ENCODE measurements at regions not wholly inside any gene's neighbourhood (a gene's known extent, or its start where the extent isn't known, plus 50 kb on each side); places are given as distances from the start of the nearest gene placed in this dataset.

DNA sequence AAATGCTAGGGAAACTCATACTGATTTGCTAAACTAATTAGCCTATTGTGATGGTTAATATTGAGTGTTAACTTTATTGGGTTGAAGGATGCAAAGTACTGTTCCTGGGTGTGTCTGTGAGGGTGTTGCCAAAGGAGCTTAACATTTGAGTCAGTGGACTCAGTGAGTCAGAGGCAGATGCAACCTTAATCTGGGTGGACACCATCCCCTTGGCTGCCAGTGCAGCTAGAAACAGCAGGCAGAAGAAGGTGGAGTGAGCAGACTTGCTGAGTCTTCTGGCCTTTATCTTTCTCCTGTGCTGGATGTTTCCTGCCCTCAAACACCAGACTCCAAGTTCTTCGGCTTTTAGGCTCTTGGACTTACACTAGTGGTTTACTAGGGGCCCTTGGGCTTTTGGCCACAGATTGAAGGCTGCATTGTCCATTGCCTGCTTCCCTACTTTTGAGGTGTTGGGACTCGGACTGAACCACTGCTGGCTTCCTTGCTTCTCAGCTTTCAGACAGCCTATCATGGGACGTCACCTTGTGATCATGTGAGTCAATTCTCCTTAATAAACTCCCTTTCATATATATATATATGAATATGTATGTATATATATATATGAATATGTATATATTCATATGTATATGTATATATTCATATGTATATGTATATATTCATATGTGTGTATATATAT is 69.7 kb downstream of the RPRM start:
- H3K4me3 ChIP-seq (replicated peaks in 1 of 4; ENCODE audit: control extremely low read depth in 1 of 4, insufficient read depth in 1 of 4, low read depth in 3 of 4, low read length in 4 of 4), result no peak overlapping the region
- no peak overlapping the region for H3K27ac ChIP-seq (ENCODE audit: insufficient read depth, low read length)
- H3K4me1 ChIP-seq (ENCODE audit: control insufficient read depth, extremely low read depth, insufficient read depth, low read length), result no peaks in the 10 kb centered on the region
- H3K27me3 ChIP-seq (ENCODE audit: control insufficient read depth, insufficient read depth, low read length), result no peaks in the 10 kb centered on the region
- H3K4me2 ChIP-seq (ENCODE audit: extremely low read depth, insufficient read depth, low read length), result no peak overlapping the region
- no peaks in the 10 kb centered on the region for H3K36me3 ChIP-seq (ENCODE audit: control insufficient read depth, insufficient read depth, low read length)
- TF ChIP-seq EZH2 (IDR thresholded peaks at IDR 0.05; ENCODE audit: low read length, missing control alignments), result no peak
- TF ChIP-seq CTCF (conservative IDR thresholded peaks at IDR 0.05 in 1 of 2, IDR thresholded peaks at IDR 0.05 in 1 of 2; ENCODE audit: low read depth in 1 of 2, low read length in 2 of 2), result no peak
- H3K9ac ChIP-seq (ENCODE audit: insufficient read depth, low read length), result no peak overlapping the region
- no peaks in the 10 kb centered on the region for H4K20me1 ChIP-seq (ENCODE audit: control insufficient read depth, extremely low read depth, insufficient read depth, low read length)
- no peaks in the 10 kb centered on the region for H3K79me2 ChIP-seq (ENCODE audit: control insufficient read depth, insufficient read depth, low read length)
- H3K9me3 ChIP-seq (ENCODE audit: control insufficient read depth, insufficient read depth, low read depth, low read length), result no peaks in the 10 kb centered on the region
- H2AFZ ChIP-seq (ENCODE audit: low read length), result no peak overlapping the region
- no peak for DNase-seq (ENCODE audit: low read depth in 2 of 2)

DNA sequence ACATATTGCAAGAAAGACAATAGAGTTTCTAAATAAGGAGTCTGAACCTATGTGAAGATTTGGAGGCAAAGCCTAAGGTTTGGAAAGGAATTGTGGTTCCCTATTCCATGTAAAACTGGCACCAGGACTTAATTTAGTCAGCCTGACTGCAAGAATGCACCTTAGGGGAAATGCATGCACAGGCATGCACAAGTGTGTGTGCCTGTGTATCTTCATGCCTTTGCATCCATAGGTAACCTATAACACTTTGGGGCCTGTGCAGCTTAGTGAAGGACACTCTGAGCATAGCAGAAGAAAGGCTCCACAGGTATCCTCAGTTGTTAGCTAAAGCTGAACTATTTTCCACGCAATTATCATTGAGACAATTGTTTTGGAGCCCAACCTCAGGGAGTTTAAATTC is 73.4 kb downstream of the RPRM start:
- Histone ChIP-seq H3K9ac (ENCODE audit: insufficient read depth, low read length) (no peak overlapping the region), H3K36me3 (ENCODE audit: control insufficient read depth, insufficient read depth, low read length) (no peaks in the 10 kb centered on the region), H3K27ac (ENCODE audit: insufficient read depth, low read length) (no peak overlapping the region), H3K4me3 (replicated peaks in 1 of 4; ENCODE audit: control extremely low read depth in 1 of 4, insufficient read depth in 1 of 4, low read depth in 3 of 4, low read length in 4 of 4) (no peak overlapping the region), H4K20me1 (ENCODE audit: control insufficient read depth, extremely low read depth, insufficient read depth, low read length) (no peaks in the 10 kb centered on the region), H2AFZ (ENCODE audit: low read length) (no peak overlapping the region), H3K79me2 (ENCODE audit: control insufficient read depth, insufficient read depth, low read length) (no peaks in the 10 kb centered on the region), H3K27me3 (ENCODE audit: control insufficient read depth, insufficient read depth, low read length) (no peaks in the 10 kb centered on the region), H3K4me1 (ENCODE audit: control insufficient read depth, extremely low read depth, insufficient read depth, low read length) (no peaks in the 10 kb centered on the region), H3K9me3 (ENCODE audit: control insufficient read depth, insufficient read depth, low read depth, low read length) (no peaks in the 10 kb centered on the region), H3K4me2 (ENCODE audit: extremely low read depth, insufficient read depth, low read length) (no peak overlapping the region)
- TF ChIP-seq CTCF (conservative IDR thresholded peaks at IDR 0.05 in 1 of 2, IDR thresholded peaks at IDR 0.05 in 1 of 2; ENCODE audit: low read depth in 1 of 2, low read length in 2 of 2) (no peak), EZH2 (IDR thresholded peaks at IDR 0.05; ENCODE audit: low read length, missing control alignments) (no peak)
- no peak for DNase-seq (ENCODE audit: low read depth in 2 of 2)

DNA sequence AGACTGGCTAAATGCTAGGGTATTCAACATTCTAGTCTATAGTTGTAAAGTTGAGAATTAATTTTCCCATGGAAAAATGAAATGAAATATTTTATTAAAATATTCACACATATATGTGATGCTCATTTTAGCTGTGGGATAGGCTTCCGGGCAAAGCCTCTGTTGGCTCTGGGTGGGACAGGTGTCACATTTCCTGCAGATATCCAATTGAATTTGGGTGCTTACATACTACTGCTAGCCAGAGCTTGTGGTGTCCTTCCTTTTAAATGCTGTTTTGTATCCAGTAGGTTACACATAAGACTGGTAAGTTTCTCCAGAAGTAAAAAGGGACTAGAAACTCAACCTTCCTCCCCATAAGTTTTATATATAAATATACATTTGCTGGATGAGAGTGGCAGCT is 73.8 kb downstream of the RPRM start:
- no peaks in the 10 kb centered on the region for H3K9me3 ChIP-seq (ENCODE audit: control insufficient read depth, insufficient read depth, low read depth, low read length)
- H3K79me2 ChIP-seq (ENCODE audit: control insufficient read depth, insufficient read depth, low read length), result no peaks in the 10 kb centered on the region
- H3K27ac ChIP-seq (ENCODE audit: insufficient read depth, low read length), result no peak overlapping the region
- no peaks in the 10 kb centered on the region for H3K36me3 ChIP-seq (ENCODE audit: control insufficient read depth, insufficient read depth, low read length)
- DNase-seq (ENCODE audit: low read depth in 2 of 2), result no peak
- TF ChIP-seq EZH2 (IDR thresholded peaks at IDR 0.05; ENCODE audit: low read length, missing control alignments) (no peak), CTCF (conservative IDR thresholded peaks at IDR 0.05 in 1 of 2, IDR thresholded peaks at IDR 0.05 in 1 of 2; ENCODE audit: low read depth in 1 of 2, low read length in 2 of 2) (no peak)
- no peaks in the 10 kb centered on the region for H3K4me1 ChIP-seq (ENCODE audit: control insufficient read depth, extremely low read depth, insufficient read depth, low read length)
- no peak overlapping the region for H3K4me3 ChIP-seq (replicated peaks in 1 of 4; ENCODE audit: control extremely low read depth in 1 of 4, insufficient read depth in 1 of 4, low read depth in 3 of 4, low read length in 4 of 4)
- H3K9ac ChIP-seq (ENCODE audit: insufficient read depth, low read length), result no peak overlapping the region
- H3K27me3 ChIP-seq (ENCODE audit: control insufficient read depth, insufficient read depth, low read length), result no peaks in the 10 kb centered on the region
- no peaks in the 10 kb centered on the region for H4K20me1 ChIP-seq (ENCODE audit: control insufficient read depth, extremely low read depth, insufficient read depth, low read length)
- no peak overlapping the region for H3K4me2 ChIP-seq (ENCODE audit: extremely low read depth, insufficient read depth, low read length)
- no peak overlapping the region for H2AFZ ChIP-seq (ENCODE audit: low read length)

All from fibroblast of lung (primary cell).